NCI-H1930 (cell line): ENCODE measurements at regions not wholly inside any gene's neighbourhood (a gene's known extent, or its start where the extent isn't known, plus 50 kb on each side); places are given as distances from the start of the nearest gene placed in this dataset.
A peak's percentile ranks its signal among the peaks of the same experiment; 100 is the strongest.
"Not testable (repeated sequence)": the region's sequence is repeated elsewhere in the genome, so short reads cannot be mapped to it uniquely, and the experiment has no call there.

Experiments used
- DNase-seq, 2 experiments: peaks; one replicate each; lab custom pipeline; 2025; lab: John Stamatoyannopoulos, UW

DNA sequence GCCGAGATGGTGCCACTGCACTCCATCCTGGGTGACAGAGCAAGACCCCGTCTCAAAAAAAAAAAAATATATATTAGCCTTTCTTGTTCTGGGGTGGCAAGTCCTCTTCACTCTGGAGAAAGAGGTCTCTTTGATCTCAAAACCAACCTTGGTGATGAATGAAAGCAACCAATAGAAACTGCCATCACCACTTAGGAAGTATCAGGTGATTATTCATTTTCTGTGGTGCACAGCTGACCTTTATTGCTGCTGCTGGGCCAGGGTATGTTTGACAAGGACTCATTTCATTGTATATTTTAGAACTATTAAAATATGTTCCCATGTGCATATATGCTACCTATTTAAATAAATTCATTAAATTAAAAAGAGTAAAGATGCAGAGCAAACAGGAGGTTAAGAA is 76.0 kb upstream of the KIT start:
- no peak for DNase-seq

DNA sequence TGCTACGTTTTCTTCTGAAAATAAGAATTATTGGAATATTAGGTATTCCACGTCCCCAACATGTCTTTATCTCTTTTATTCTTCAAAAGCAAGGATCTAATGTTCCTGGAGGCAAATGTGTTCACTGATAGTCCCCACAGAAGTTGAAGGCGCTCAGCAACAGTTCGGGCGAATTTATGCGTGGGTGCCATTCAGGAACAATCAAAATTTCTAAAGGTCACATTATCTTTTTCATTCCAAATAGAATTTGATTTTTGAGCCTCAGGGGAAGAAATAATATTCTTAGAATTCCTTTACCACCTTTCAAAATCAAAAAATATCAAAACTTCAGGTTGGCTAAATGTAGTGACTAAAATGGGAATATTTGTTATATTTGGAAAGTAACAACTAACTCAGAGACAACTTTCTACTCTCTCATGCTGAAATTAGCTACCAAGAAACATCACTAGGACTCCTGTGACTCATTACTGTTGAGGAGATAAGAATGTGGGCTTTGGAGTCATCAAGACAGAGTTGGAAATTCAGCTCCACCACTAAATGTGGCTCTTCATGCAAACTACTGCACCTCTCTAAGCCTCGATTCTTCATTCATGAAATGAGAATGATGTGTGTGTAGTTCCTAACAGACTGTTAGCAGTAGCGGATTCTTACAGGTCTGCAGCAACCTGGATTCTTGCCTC is 72.3 kb upstream of the KIT start:
- DNase-seq: no peak

GRCh38 chr4:54586320-54586955 is 71.3 kb upstream of the KIT start:
- DNase-seq: peak in 1 of 2 experiments; percentile 84

- DNase-seq: no peak
These were observed 70.5 kb upstream of the KIT start for GRCh38 chr4:54587107-54587891.

GRCh38 chr4:54588404-54588803 is 69.4 kb upstream of the KIT start:
- DNase-seq: no peak

GRCh38 chr4:54589586-54589985 is 68.2 kb upstream of the KIT start:
- no peak for DNase-seq

DNA sequence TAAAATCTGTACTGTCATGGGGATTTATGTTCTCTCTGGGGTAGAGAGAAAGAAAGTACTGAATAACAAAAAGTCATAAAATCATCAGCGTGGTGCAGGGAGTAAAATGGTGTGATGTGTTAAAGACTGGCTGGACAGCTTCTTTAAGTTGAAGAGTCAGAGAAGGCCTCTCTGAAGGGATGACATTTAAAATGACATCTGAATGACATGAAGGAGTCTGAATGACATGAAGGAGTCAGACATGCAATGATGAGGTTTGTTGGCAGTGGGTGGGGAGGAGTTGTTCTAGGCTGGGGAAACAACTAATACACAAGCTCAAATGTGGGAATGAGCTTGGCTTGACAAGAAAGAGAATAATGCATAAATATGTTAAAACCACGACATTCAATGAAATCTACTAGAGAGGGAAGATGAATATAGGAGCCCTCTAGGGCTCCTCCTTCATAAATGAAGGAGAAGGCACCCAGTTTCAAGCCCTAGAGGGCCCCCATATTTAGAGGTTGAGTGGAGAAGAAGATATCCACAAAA is 63.9 kb upstream of the KIT start:
- no peak for DNase-seq

DNA sequence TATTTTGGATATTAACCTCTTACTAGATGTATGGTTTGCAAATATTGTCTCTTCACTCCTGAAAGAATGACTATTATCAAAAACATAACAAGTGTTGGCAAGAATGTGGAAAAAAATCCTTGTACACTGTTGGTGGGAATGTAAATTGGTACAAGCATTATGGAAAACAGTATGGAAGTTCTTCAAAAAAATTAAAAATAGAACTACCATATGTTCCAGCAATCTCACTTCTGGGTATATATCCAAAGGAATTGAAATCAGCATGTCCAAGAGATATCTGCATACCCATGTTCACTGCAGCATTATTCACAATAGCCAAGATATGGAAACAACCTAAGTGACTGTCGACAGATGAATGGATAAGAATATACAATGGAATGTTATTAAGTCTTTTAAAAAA is 61.6 kb upstream of the KIT start:
- no peak for DNase-seq

DNA sequence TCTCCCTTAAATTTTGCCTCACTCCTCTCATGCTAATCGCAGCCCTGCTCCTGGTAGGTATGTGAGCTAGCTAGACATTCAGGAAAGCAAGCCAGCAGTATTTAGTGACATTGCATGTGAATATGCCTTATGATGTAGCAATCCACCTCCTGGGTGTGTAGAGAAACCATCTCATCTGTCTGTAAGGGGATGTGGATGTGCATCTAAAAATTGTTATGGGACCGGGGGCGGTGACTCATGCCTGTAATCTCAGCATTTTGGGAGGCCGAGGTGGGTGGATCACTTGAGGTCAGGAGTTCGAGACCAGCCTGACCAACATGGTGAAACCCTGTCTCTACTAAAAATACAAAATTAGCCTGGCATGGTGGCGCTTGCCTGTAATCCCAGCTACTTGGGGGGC is 60.1 kb upstream of the KIT start:
- not testable (repeated sequence) for DNase-seq

GRCh38 chr4:54602175-54602574 is 55.6 kb upstream of the KIT start:
- DNase-seq: not testable (repeated sequence)

DNA sequence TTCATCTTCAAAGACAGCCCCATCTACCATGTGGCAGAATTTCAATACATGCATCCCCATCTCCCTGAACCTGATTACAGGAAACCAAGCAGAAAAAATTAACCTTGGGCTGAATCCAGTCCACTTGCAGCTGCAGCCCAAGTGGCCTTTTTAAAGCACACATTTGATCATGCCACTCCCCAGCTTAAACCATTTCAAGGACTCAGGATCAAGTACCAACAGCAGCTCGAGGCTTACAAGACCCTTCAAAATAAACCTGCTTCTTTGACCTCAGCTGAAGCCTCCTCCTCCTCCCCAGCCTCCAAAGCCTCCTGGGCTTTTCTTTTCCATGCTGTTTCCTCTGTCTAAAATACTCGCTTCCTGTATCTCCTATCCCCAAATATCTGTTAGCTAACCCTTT is 50.7 kb upstream of the KIT start:
- no peak for DNase-seq

DNA sequence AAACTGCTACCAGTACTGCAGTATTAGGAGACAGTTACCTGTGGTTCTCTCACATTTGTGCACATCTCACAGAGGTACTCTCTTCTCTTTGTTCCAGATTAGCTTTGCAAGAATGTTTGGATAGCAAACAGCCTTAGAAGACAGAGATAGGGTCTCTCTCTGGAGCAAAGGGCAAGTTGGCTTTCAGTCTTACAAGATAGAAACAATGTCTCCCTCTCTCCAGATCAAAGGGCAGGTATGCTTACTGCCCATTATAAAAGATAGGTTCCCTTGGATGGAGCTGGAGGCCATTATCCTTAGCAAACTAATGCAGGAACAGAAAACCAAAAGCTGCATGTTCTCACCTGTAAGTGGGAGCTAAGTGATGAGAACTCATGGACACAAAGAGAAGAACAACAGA is 50.2 kb upstream of the KIT start:
- no peak for DNase-seq
